ENCODE measurements at regions not wholly inside any gene's neighbourhood (a gene's known extent, or its start where the extent isn't known, plus 50 kb on each side); places are given as distances from the start of the nearest gene placed in this dataset.

DNA sequence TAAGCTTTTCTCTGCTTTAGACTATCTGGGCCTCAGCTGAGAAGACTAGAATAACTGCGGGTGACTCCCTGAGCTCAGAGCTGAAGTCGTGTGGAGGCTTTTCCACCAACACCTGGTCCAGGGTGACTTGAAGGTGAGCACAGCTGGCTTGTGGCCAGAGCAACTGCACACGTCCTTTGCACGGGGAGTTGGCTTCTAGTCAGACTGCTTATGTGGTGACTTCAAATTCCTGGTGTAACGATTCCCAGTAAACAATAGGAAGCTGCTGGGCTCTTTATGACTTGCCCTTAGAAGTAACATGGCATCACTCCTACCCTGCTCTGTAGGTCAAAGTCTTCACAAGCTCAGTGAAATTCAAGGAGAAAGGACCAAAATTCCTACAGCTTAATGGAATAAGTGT lies 800.6 kb upstream of the CDH6 start:
- TF ChIP-seq, protein P1, sequence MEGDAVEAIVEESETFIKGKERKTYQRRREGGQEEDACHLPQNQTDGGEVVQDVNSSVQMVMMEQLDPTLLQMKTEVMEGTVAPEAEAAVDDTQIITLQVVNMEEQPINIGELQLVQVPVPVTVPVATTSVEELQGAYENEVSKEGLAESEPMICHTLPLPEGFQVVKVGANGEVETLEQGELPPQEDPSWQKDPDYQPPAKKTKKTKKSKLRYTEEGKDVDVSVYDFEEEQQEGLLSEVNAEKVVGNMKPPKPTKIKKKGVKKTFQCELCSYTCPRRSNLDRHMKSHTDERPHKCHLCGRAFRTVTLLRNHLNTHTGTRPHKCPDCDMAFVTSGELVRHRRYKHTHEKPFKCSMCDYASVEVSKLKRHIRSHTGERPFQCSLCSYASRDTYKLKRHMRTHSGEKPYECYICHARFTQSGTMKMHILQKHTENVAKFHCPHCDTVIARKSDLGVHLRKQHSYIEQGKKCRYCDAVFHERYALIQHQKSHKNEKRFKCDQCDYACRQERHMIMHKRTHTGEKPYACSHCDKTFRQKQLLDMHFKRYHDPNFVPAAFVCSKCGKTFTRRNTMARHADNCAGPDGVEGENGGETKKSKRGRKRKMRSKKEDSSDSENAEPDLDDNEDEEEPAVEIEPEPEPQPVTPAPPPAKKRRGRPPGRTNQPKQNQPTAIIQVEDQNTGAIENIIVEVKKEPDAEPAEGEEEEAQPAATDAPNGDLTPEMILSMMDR (conservative IDR thresholded peaks at IDR 0.05): no peak
- no peak overlapping the region for H3K27ac ChIP-seq

DNA sequence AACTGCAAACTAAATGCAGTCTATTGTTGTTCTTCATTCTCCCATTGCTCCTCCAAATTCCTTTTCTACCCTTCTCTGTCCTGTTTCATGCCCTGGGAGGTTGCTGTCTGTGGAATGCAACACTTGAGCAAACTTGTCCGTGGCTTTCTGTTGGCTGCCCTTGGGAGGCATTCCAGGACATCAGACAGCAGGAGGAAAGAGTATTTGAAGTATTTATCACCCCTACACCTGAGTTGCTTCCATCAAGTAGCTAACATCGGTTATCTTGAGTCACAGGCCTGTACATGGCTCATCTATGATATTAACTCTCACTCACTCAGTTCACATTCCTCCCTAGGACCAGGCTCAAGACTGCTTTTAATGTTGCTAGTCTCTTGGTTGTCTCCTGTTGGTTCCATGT lies 803.4 kb upstream of the CDH6 start:
- TF ChIP-seq, protein P1 (conservative IDR thresholded peaks at IDR 0.05): no peak
- H3K27ac ChIP-seq: no peak overlapping the region

DNA sequence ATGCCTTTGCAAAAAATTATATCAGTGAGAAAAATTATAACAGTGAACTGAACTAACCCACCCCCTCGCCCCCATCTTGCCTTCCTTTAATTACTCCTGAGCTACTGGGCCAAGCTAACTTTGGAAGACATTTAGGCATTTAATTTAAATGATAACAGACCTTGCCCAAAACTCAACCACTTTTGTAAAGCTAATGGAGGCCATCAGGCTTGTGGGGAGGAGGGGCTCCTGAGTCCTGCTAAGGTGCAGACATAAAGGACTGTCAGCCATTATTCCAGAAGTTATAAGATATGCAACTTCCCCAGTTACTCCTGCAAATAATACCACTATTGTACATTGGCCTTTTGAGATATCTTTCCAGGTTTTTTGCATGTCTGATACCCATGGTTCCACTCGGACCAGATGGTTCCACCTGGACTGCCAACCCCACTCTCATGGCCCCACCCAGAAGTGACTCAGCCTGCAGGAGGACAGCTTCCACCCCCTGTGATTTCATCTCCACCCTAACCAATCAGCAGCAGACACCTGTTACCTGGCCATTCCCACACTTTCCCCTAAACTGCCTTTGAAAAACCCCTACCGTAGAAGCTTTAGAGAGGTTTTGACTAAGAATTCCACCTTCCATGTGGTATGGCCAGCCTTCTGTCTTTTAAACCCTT lies 805.4 kb upstream of the CDH6 start:
- H3K27ac ChIP-seq: no peak overlapping the region

DNA sequence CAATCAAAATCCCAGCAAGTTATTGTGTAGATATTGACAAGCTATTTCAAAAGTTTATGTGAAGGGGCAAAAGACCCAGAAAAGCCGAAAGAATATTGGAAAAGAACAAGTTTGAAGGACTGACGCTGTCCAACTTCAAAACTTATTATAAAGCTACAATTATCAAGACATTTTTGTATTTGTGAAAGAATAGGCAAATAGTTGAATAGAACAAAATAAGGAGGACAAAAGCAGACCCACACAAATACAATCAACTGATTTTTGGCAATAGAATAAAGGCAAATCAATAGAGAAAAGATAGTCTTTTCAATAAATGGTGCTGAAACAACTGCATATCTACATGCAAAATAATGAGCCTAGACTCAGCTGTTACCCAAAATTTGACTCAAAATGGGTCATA lies 807.7 kb upstream of the CDH6 start:
- TF ChIP-seq, protein P1 (conservative IDR thresholded peaks at IDR 0.05): no peak
- no peak overlapping the region for H3K27ac ChIP-seq

More for the DNA sequence above, 805.4 kb upstream of the CDH6 start:
- TF ChIP-seq, protein P1 (conservative IDR thresholded peaks at IDR 0.05): no peak

DNA sequence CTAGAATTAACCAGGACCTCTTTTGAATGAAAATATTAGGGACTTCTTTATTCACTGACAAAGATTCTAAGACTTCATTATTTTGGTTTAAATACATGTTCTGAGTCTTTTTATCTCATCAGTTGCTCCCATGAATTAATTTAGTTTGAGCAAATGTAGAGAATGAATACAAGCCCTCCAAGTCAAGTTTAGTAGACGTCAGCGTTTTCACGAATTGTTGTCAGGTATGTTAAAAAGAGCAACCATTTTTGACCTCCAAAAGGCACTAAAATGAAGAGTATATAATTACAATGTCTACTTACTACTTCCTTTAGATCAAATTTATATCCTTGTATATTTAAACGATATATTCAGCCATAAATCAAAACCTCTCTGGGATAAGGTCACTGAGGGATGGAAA lies 809.3 kb upstream of the CDH6 start:
- no peak overlapping the region for H3K27ac ChIP-seq
- TF ChIP-seq, protein P1 (conservative IDR thresholded peaks at IDR 0.05): no peak

DNA sequence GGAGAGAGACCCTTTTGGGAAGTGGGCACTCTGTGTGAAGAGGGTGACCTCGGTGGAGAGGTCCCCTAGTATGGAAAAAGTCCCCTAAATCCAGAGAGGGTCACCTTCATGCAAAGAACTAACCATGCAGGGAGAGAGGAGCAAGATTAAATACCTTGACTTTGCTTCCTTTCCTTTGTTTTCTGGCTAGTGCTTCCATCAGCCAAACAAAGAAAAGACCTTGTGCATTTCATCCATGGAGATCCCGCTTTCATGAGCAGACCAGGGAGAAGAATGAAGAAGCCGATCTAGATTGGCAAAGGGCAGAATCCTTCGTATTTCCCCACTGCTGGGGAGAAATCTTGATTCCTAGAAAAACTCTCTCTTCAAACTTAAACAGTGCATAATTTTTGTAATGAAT lies 813.3 kb upstream of the CDH6 start:
- no peak overlapping the region for H3K27ac ChIP-seq
- TF ChIP-seq, protein P1 (conservative IDR thresholded peaks at IDR 0.05): no peak

DNA sequence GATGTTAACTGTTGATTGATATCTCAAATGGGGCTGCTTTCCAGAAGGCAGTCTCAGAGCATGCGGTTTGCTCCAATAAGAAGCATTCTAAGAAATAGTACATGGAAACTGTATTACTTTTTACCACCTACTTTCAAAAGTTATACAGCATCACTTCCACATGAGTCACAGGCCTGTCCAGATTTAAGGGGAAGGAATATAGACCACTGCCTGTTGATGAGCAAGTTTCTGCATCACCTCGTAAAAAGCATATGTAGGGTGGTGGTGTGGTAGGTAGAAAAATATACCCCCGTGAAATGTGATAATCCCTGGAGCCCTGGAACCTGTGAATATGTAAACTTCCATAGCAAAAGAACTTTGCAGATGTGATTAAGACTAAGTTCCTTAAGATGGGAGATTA lies 816.6 kb upstream of the CDH6 start:
- no peak overlapping the region for H3K27ac ChIP-seq
- TF ChIP-seq, protein P1 (conservative IDR thresholded peaks at IDR 0.05): no peak

Data from VCaP (cell line).